ENCODE measurements at regions not wholly inside any gene's neighbourhood (a gene's known extent, or its start where the extent isn't known, plus 50 kb on each side); places are given as distances from the start of the nearest gene placed in this dataset.

DNA sequence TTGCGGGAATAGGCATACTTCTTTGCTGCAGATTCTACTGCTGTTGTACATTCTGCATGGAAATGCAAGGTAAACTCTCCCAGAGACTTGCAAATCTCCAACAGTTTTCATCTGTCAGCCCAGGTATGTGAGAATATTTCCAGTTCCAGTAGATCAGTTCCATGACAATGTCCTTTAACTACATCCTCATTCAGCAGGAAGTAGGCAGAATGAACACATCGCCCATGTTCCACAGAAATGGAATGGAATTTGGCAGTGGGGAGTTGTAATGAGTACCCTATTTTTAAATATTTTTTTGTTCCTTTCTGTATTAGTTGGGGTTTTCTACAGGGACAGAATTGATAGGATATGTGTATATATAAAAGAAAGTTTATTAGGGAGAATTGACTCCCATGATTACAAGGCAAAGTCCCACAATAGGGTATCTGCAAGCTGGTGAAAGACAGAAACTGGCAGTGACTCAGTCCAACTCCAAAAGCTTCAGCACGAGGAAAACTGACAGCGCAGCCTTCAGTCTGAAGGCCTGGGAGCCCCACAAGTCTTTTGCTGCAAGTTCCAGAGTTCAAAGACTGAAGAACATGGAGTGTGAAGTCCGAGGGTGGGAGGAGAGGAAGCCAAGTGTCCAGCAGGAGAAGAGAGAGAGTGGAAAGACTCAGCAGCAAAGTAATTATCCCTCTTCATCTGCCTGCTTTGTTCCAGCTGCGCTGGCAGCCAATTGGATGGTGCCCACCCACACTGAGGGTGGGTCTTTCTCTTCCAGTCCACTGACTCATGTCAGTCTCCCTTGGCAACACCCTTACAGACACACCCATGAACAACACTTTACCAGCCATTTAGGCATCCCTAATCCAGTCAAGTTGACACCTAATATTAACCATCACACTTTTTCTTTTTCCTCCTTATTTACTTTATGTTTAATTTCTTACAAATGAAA lies 110.4 kb upstream of the SCAF11 start:
- no peaks in the 10 kb centered on the region for H3K27me3 ChIP-seq (ENCODE audit: insufficient read depth, low read depth, low read length)
- TF ChIP-seq MXI1 (conservative IDR thresholded peaks at IDR 0.05; ENCODE audit: poor library complexity, severe bottlenecking) = no peak
- no peak for TF ChIP-seq POLR2AphosphoS5 (IDR thresholded peaks at IDR 0.05)
- no peak for TF ChIP-seq REST (IDR thresholded peaks at IDR 0.05; ENCODE audit: borderline replicate concordance)
- no peak for TF ChIP-seq SMC3 (conservative IDR thresholded peaks at IDR 0.05; ENCODE audit: poor library complexity)
- TF ChIP-seq, protein P1, sequence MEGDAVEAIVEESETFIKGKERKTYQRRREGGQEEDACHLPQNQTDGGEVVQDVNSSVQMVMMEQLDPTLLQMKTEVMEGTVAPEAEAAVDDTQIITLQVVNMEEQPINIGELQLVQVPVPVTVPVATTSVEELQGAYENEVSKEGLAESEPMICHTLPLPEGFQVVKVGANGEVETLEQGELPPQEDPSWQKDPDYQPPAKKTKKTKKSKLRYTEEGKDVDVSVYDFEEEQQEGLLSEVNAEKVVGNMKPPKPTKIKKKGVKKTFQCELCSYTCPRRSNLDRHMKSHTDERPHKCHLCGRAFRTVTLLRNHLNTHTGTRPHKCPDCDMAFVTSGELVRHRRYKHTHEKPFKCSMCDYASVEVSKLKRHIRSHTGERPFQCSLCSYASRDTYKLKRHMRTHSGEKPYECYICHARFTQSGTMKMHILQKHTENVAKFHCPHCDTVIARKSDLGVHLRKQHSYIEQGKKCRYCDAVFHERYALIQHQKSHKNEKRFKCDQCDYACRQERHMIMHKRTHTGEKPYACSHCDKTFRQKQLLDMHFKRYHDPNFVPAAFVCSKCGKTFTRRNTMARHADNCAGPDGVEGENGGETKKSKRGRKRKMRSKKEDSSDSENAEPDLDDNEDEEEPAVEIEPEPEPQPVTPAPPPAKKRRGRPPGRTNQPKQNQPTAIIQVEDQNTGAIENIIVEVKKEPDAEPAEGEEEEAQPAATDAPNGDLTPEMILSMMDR (IDR thresholded peaks at IDR 0.05; ENCODE audit: poor library complexity, severe bottlenecking) = no peak
- TF ChIP-seq EZH2 (IDR thresholded peaks at IDR 0.05; ENCODE audit: borderline replicate concordance, insufficient read depth, low read length, poor library complexity, severe bottlenecking) = no peak
- no peak for TF ChIP-seq EP300 (conservative IDR thresholded peaks at IDR 0.05; ENCODE audit: poor library complexity, severe bottlenecking)
- TF ChIP-seq RAD21 (conservative IDR thresholded peaks at IDR 0.05) = no peak
- TF ChIP-seq TAF1 (IDR thresholded peaks at IDR 0.05; ENCODE audit: low read depth) = no peak
- no peaks in the 10 kb centered on the region for H3K79me2 ChIP-seq (replicated peaks; ENCODE audit: insufficient read depth, low read length)
- H2AFZ ChIP-seq (ENCODE audit: low read depth, low read length) = no peak overlapping the region
- no peak overlapping the region for H3K27ac ChIP-seq (ENCODE audit: low read length)
- no peaks in the 10 kb centered on the region for H4K20me1 ChIP-seq (ENCODE audit: insufficient read depth)
- H3K9me2 ChIP-seq (ENCODE audit: insufficient read depth, low read length) = no peaks in the 10 kb centered on the region
- no peaks in the 10 kb centered on the region for H3F3A ChIP-seq (ENCODE audit: insufficient read depth, low read length, poor library complexity, severe bottlenecking)
- H3K4me3 ChIP-seq (ENCODE audit: low read length) = no peak overlapping the region
- H3K36me3 ChIP-seq (ENCODE audit: insufficient read depth, low read length) = no peaks in the 10 kb centered on the region
- H3K9me3 ChIP-seq (ENCODE audit: low read length) = no peaks in the 10 kb centered on the region
- no peak overlapping the region for H3K4me2 ChIP-seq (ENCODE audit: low read length)
- H3K9ac ChIP-seq (ENCODE audit: low read length) = no peak overlapping the region

DNA sequence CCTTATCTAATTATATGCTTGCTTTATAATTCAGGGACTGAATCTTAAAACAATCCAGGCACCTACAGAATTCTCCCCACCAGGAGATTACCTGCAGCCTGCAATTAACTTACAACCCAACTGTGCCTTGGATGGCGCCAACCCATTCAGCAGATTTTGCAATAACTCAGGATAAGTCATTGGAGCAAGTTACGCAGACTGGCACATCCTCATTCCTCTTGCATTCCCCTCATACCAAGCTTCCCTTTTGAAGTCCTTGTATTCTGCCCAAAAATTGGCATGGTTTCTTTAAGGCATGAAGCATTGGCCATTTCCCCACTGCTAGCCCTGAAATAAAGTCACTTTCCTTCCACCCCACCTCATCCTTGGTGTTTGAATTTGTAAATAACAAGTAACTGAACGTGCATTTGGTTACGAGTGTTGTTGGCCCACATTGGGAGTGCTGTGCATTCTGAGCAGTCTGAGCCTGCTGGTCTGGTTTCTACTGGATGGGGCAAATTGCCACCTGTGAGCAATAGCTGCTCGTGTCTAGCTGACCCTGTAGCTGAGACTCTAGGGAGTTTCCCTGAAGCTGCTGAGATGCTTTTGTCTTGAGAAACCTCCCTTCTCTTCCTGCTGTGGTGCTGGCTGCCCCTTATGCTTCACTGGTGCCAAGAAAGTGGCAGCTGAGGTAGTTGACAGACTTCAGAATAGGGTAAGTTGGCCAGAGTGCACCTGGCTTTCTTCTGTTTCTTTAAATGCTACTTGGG lies 99.2 kb upstream of the SCAF11 start:
- Histone ChIP-seq H3K79me2 (replicated peaks; ENCODE audit: insufficient read depth, low read length) (no peaks in the 10 kb centered on the region), H2AFZ (ENCODE audit: low read depth, low read length) (no peak overlapping the region), H3K36me3 (ENCODE audit: insufficient read depth, low read length) (no peaks in the 10 kb centered on the region), H3F3A (ENCODE audit: insufficient read depth, low read length, poor library complexity, severe bottlenecking) (no peaks in the 10 kb centered on the region), H3K9me2 (ENCODE audit: insufficient read depth, low read length) (no peaks in the 10 kb centered on the region), H3K9ac (ENCODE audit: low read length) (no peak overlapping the region), H3K27me3 (ENCODE audit: insufficient read depth, low read depth, low read length) (no peaks in the 10 kb centered on the region), H3K4me3 (ENCODE audit: low read length) (no peak overlapping the region), H3K27ac (ENCODE audit: low read length) (no peak overlapping the region), H4K20me1 (ENCODE audit: insufficient read depth) (no peaks in the 10 kb centered on the region), H3K9me3 (ENCODE audit: low read length) (peaks cover 2% of the 10 kb centered on the region), H3K4me2 (ENCODE audit: low read length) (no peak overlapping the region)
- TF ChIP-seq POLR2AphosphoS5 (IDR thresholded peaks at IDR 0.05) (no peak), EZH2 (IDR thresholded peaks at IDR 0.05; ENCODE audit: borderline replicate concordance, insufficient read depth, low read length, poor library complexity, severe bottlenecking) (no peak), REST (IDR thresholded peaks at IDR 0.05; ENCODE audit: borderline replicate concordance) (no peak), RAD21 (conservative IDR thresholded peaks at IDR 0.05) (no peak), TAF1 (IDR thresholded peaks at IDR 0.05; ENCODE audit: low read depth) (no peak), MXI1 (conservative IDR thresholded peaks at IDR 0.05; ENCODE audit: poor library complexity, severe bottlenecking) (no peak)
- TF ChIP-seq, protein P1 (IDR thresholded peaks at IDR 0.05; ENCODE audit: poor library complexity, severe bottlenecking) = no peak
